ENCODE measurements at regions not wholly inside any gene's neighbourhood (a gene's known extent, or its start where the extent isn't known, plus 50 kb on each side); places are given as distances from the start of the nearest gene placed in this dataset.
"Not testable (repeated sequence)": the region's sequence is repeated elsewhere in the genome, so short reads cannot be mapped to it uniquely, and the experiment has no call there.

DNA sequence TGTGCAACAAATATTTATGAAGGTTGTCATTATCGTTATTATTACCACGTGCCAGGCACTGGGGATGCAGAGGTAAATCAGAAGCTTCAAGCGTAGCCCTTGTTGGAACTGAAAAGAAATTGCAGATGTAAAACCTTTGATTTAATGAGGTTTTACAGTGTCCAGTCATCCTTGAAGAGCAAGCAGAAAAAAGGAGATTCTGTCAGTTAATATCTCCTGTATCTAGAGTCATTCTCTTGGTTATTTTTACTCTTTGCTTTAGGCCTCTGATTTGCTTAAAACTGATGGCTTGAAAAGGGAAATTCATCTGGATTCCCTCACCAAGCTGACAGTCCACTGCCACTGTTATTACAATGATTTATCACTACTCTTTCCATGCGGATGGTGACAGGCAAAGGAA, 179.3 kb downstream of the GALC start:
- no peak for DNase-seq

DNA sequence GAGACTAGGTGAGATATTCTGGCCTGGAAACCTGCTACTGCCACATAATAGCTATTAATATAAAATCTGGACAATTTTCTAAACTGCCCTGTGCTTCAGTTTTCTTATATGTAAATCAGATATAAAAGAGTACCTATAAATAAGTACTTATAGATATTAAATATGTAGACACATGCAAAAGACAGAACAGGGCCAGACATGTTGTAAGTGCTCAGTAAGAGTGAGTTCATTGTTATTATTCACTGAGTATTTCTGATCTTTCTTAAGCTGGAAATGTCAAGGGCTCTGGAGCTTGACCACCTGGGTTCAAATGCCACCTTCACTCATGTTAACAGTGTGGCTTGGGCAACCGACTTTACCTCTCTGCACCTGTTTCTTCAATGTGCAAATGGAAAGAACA, 179.8 kb downstream of the GALC start:
- DNase-seq: no peak

DNA sequence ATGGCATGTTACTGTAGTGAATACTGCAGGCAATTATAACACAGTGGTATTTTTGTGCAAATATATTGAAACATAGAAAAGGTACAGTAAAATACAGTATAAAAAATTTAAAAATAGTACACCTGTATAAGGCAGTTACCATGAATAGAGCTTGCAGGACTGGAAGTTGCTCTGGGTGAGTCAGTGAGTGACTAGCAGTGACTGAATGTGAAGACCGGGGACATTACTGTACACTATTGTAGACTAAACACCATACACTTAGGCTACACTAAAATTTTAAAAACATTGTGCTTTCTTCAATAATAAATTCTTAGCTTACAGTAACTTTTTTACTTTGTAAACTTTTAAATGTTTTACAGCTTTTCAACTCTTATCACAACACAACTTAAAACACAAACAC, 181.7 kb downstream of the GALC start:
- no peak for DNase-seq

DNA sequence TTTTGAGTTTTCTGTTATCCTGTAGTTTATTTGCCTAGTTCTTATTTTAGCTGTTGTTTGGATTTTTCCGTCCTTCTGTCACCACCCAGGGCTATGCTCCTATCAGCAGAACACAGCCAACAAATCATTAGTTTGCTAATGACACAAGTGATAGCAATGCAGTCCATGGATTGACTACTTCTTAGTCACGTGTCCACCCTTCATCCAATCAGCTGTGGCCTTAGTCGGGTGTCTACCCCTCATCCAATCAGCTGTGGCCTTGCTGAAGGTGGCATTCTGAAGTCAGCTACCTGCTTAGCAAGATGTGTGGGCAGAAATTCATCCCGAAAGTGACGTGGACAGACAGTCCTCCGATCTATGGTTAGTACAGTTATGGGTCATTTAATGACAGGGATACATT, 182.3 kb downstream of the GALC start:
- DNase-seq: no peak

DNA sequence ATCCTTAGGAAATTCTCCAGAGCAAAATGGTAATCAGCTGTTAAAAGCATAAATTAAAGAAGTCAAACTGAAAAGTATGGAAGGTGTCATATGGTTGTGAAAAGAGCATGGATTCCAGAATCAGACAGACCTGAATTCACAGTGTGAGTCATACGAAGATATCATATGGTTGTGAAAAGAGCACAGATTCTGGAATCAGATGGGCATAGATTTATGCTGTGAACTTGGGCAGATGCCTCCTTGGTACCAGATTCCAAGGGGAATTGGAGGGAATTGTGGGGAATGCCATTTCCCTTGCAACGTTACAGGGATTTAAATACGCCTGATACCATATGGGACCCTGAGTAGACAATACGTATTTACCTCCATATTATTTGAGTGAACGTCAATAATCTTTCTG, 183.7 kb downstream of the GALC start:
- DNase-seq: no peak

DNA sequence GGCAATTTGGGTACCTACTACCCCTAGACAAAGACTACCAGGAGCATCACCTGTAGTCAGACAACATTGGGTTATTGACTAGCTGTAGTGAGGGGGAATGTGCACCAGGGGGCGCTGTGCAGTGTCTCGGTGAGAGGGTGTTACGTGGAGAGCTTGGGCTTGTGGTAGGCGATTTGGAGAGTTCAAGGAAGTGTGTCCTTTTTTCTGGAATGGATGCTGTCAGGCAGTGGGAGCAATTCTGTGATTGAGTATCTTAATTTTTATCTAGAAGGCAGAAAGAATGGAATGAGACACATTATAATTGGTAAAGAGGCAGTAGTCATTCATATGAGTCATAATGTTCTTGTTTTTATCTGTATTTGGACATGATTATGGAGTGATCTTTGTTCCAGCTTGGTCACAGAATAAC, 187.7 kb downstream of the GALC start:
- DNase-seq: peak; percentile 46

DNA sequence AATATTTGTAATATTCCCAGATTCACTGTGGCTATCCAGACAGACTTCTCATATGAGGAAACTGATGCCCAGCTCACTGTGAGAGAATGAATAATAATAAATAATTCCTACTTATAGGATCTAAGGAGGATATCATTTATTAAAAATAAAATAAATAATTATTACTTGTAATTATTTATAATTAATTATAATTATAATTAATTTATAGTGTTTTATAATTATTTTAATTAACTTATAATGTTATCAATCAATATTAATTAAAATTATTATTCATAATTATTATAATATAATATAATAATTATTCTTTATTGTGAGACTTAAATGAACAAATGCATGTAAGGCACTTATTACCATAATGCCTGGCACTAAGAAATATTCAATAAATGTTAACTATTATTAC, 192.8 kb downstream of the GALC start:
- DNase-seq: no peak

DNA sequence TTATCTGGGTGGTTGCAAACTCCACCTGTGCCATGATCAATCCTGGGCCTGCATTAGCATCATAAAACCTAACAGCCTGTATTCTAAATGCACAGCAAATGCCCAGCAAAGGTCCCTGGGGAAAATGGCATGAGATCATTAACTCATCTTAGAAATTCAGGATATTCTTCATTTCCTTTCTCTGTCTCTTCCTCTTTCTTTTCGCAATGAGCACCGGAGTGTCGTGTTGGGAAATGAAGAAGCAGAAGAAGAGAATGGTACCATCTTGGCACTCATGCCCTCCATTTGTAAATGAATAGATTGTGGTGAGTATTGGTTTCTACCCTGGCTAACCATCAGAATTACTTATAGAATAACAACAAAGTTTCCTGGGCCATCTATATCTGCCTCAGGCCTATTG, 193.6 kb downstream of the GALC start:
- DNase-seq: no peak

DNA sequence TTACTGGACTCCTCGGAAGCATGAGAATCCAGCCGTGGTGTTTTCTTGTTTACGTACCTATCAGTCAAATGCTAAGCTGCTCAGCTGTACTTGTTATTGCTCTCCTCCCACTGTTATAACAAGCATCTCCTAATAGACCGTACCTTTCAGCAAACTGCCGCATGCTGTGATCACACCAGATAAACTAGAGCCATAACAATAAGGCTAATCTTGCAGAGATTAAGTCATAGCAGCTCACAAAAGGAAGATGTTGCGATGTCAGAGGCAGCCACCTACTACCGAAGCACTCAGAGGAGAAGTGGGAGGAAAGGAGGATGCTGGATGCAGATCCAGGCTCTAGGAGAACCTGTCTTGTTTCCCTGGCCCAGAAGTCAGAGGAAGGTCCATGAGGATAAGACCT, 196.0 kb downstream of the GALC start:
- DNase-seq: no peak

DNA sequence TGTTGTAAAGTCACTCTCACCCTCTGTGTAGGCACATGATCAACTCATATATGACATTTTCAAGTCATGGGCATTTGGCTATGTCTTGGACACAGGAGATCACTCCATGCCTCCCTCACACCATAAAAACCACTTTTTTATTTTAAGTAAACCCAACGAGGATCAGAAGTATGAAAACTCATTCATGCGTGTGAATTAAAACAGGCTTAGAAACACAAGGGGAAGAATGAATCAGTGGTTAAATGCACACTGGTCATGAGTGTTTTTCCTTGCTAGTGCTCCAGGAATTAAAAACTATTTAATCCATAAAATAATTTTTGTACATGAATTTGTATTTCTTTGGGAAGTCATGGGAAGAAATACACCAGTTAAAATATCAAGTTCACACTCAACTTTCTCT, 198.4 kb downstream of the GALC start:
- no peak for DNase-seq

DNA sequence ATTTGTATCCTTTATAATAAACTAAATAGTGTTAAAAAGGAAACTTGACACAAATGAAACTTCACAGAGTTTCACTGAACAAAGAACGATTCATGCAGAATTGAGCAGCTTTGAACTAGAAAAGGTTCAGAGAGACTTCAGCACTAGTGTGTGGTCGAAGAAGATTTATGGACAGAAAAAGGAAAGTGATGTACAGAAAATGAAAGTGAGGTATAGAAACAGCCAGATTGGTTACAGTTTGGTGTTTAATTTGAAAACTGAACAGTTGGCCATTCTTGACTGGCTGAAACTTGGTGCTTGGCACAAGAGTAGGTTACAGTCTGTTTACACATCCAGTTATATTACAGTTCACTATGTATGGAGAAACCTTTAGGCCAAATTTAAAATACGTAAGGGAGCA, 207.1 kb downstream of the GALC start:
- DNase-seq: no peak

DNA sequence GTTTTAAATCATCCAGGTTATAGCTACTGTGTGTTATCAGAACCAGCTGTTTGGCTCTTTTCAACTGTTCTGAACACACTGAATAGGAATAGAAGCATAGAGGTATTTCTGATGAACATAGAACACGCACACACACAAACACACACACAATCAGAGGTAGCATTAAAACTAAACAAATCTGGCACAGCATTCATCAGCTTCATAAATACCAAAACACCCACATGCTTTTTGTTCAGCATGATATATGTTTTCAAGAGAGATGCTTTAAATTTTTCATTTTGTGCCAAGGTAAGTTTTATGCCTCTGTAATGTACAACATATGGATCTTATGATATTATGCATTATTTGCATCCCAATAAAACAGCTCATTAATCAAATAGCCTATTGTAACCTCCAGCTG, 208.6 kb downstream of the GALC start:
- no peak for DNase-seq

DNA sequence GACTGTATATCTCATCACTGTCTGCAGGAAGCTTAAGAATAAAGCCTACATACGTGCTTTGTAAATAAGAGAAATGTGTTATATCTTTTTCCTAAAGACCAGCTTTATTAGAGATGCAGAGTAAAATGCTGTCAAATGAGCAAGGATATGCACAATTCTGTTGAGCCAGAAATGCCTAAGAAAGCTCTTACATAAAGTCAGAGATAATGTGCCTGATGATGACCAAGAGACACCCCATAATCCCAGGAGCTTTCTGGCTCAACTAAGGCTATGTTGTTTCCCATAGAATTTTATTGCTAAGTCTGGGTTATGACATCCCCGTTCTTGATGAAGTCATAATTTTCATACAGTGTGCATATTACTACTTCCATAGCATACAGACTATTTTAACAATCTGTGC, 209.9 kb downstream of the GALC start:
- DNase-seq: no peak

DNA sequence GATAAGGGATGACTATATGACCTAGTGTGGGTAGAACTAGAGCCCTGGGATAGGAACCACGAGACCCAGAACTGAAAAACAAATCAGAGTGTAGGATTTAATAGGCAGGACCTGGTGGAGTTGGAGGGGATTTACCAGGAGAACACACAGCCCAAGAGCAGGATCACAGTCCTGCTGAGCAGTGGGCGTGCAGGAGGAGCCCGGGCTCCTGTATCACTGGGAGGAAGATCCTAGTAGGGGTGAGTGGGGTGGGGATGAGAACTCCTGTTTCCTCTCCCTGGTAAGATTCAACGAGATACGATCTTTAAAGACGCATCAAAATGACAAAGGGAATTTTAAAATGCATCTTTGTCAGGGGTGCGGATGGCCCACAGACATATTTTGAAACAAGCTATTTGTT, 220.1 kb downstream of the GALC start:
- DNase-seq: no peak

DNA sequence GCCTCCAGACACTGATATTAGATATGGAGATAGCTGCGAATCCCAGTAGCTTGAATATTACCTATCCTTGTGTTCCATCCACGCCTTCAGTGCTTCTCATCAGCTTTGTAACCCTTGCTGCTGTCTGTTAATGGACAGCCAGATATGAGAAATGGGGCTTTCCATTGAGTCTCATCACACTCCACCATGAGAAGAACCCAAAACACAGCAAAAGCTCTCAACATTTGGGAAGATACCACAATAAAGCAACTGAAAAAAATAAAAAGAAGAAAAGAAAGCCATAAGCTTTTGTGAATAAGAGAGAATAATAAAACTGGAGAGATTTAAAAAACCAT, 225.4 kb downstream of the GALC start:
- no peak for DNase-seq

DNA sequence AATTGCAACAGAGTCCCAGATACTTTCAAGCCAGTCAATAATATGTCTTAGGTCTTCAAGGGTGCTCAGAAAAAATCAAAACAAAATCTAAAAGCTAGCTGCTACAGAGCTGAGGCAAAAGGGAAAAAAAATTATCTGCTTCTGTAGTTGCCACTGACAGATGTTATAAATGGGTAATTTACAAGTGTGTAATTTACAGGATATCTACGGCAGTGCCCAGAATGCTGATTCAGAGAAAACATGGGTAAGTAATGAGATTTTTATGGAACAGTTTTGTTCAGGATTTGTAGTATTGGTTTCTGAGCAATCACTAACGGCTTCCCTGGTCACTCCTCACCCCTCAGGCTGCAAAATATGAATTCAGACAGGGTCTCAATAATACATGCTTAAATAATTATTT, 234.1 kb downstream of the GALC start:
- DNase-seq: no peak

DNA sequence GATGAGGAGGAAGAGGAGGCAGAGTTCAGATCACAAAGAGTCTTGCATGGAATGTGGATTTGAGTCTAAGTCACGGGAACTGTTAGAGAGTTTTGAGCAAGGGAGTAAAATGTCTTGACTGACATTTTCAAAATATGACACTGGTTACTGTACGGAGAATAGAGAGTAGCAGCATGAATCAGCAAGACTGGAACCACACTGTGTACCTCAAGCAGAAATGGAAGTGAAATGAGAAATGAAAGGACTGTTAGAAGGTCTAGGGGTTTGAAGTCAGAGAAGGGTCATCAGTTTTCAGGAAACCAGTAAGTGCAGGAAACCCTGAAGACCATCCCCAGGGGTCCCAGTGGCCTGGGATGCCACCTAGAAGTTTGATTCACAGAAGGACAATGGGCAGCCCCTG, 236.3 kb downstream of the GALC start:
- no peak for DNase-seq

DNA sequence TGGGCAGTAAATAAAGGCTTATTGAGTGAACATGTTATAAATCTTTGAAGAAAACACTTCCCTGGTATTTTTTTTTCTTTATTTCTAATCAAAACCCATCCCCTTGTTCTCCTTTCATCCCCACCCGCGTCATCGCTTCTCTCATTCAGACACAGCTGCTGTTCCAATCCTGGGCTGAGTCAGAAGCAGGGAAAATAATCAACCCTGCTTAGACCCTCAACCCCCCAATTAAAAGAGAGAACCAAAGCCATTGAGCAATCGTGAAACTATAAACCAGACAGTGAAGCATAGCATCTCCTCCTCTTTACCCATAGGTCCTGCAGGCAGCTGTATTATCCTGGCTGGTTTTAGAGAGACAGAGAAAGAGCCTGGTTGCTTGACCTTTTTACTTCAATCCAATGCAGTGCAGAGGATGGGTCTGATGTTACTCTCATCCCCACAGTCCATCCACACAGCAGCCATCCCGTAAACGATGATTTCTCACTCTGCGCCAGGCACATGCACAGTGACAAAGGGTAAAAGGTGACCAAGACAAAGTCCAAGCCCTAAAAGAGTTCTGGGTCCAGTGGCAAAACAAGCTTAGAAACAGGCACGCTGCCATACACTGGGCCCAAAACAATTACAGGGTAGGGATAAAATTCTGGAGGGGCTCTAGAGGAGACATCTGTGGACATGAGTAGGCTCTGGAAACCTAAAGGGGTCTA, 238.3 kb downstream of the GALC start:
- no peak for DNase-seq

DNA sequence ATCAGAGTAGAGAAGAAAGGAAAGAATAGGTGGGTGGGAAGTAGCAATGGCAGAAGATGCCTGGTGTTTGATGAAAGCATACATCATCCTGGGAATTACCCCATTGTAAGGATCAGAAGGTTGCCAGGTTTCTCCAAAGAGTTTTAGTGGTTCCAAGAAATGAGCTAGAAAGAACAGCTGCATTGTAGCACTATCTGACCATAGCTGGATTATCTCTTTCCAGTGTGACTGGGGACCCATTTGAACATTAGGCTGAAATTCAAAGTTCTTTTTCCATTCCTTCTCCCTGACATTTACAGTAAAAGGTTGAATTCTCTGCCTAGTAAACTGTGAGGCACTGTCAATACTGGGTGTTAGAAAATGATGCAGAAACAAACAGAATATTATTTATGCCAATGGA, 244.4 kb downstream of the GALC start:
- DNase-seq: no peak

DNA sequence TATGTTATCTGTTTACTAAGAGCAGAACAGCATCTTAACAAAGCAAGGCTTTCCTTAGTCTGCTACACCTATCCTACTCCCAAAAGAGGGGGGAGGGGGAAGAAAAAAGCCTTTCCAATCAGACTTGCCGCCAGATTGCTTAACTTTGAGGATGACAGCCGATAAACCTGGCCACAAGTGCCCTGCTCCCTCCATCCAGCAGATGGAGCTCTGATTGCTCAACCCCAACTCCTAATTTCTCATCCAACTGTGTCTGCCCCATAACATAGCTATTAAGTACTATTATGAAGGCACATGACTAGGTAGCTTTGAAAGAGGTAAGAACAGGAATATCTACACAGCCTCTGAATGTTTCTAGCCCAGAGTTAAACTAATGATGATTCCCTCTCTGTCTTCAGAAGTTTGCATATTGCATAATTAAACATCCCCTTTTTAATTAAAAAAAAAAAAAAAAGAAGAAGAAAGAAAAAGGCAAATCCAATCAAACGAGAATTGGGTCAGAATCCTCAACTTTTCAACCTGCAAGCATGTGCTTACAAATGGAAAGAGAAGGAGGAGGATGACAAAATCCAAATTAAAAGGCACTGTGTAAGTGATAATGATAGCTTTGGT, 247.4 kb downstream of the GALC start:
- DNase-seq: peak; percentile 26

DNA sequence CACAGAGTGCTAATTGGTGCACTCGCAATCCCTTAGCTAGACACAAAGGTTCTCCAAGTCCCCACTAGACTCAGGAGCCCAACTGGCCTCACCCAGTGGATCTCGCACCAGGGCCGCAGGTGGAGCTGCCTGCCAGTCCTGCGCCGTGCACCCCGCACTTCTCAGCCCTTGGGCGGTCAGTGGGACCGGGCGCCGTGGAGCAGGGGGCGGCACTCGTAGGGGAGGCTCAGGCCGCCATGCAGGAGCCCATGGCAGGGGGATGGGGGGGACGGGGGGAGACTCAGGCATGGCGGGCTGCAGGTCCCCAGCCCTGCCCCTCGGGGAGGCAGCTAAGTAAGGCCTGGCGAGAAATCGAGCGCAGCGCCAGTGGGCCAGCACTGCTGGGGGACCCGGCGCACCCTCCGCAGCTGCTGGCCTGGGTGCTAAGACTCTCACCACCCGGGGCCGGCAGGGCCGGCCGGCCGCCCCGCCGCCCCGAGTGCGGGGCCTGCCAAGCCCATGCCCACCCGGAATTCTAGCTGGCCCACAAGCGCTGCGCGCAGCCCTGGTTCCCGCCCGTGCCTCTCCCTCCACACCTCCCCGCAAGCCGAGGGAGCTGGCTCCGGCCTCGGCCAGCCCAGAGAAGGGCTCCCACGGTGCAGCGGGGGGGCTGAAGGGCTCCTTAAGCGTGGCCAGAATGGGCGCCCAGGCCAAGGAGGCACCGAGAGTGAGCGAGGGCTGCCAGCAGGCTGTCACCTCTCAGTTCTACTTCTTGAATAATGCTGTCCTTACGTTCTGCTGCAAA, 258.2 kb downstream of the GALC start:
- DNase-seq: not testable (repeated sequence)

DNA sequence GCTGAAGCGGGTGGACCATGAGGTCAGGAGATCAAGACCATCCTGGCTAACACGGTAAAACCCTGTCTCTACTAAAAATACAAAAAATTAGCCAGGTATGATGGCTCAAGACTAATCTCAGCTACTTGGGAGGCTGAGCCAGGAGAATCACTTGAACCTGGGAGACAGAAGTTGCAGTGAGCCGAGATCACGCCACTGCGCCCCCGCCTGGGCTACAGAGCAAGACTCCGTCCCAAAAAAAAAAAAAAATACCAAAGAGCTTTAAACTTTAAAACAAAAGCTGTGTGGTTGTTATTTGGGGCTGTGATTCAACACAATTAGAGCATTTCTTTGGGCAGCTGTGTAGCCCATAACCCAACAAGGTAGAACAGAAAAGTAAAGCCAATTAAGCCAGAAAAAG, 259.9 kb downstream of the GALC start:
- DNase-seq: not testable (repeated sequence)

DNA sequence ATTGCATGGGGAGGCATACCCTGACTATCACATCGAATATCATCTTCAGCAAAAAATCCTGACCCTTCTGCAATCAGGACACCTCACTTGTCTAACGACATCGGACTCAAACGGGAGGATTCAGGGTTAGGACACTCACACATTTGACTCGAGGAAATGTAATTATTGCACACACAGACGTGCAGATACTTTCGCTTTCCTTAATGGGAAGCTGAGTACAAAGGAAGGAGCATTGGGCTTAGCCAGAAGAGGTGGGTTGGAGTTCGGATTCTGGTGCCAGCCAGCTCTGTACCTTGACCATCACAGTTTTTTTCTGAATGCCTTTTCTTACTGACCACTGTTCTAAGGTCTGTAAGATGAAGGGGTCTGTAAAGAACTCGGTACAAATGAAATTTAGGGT, 260.4 kb downstream of the GALC start:
- DNase-seq: no peak

DNA sequence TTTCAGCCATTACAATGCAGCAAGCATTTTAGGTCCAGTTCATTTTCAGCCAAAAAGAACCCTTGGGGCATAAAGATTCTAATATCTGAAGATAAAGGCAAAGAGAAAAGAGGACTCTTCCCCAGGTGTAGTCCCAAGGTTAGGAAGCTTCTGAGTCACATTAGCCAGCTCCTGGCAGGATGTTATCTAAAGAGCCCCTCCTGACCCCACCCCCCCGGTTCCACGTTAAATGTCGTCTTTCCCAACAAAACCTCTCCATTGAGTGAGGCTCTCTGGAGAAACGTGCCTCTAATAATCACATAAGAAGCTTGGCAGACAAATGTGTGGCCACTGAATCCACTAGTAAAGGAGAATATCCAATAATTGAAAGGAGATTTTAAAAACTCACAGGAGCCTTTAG, 267.7 kb downstream of the GALC start:
- no peak for DNase-seq

Measured in hematopoietic multipotent progenitor cell treated with erythropoietin and hydrocortisone succinate and interleukin-3 and kit ligand, for 8 days (in vitro differentiated cells).